Left ventricle myocardium inferior (tissue), 1 donor: ENCODE measurements at regions not wholly inside any gene's neighbourhood (a gene's known extent, or its start where the extent isn't known, plus 50 kb on each side); places are given as distances from the start of the nearest gene placed in this dataset.

ENCODE experiments used
- DNase-seq: peaks from one replicate; pipeline ENCODE4 v3.0.0-alpha.2; 2020
- H3K27ac ChIP-seq: fragments of 200-600 bp; replicated peaks from 2 replicates; pipeline ENCODE4 v1.8.0; 2021
- H3K27me3 ChIP-seq: fragments of 200-600 bp; 2 replicates; pipeline ENCODE4 v1.8.0; 2021; ENCODE audit warnings: low read depth
- H3K36me3 ChIP-seq: fragments of 200-600 bp; 2 replicates; pipeline ENCODE4 v1.8.0; 2021
- H3K4me1 ChIP-seq: fragments of 200-600 bp; 2 replicates; pipeline ENCODE4 v1.8.0; 2021
- H3K4me3 ChIP-seq: fragments of 200-600 bp; 2 replicates; pipeline ENCODE4 v1.8.0; 2021; ENCODE audit warnings: mild to moderate bottlenecking, moderate library complexity
- H3K9me3 ChIP-seq: fragments of 200-600 bp; replicated peaks from 2 replicates; pipeline ENCODE4 v1.8.0; 2021
- intact Hi-C: fragments of 100-400 bp; cut with micrococcal nuclease; formaldehyde crosslinking; loops from one replicate; pipeline ENCODE4 v1.11.0; 2022
- TF ChIP-seq, protein P1 (sequence below): fragments of 200-600 bp; IDR thresholded peaks from 2 replicates; pipeline ENCODE4 v1.8.0; 2021; ENCODE audit warnings: antibody characterized with exemption, mild to moderate bottlenecking, borderline replicate concordance
- donor health status: DM: no; HTN: yes; CAD: no; lungs with severe emphysema.

DNA sequence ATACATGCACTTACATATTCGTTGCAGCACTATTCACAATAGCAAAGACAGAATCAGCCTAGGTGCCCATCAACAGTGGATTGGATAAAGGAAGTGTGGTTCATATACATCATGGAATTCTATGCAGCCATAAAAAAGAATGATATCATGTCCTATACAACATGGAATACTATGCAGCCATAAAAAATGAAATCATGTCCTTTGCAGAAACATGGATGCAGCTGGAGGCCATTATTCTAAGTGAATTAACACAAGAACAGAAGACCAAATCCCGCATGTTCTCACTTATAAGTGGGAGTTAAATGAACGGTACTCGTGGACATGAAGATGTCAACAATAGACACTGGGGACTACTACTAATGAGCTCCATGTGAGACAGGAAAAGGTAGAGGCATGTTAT lies 288.1 kb upstream of the TFPI start:
- no peaks in the 10 kb centered on the region for H3K36me3 ChIP-seq
- H3K4me1 ChIP-seq, result no peaks in the 10 kb centered on the region
- no peak overlapping the region for H3K27ac ChIP-seq
- TF ChIP-seq, protein P1, sequence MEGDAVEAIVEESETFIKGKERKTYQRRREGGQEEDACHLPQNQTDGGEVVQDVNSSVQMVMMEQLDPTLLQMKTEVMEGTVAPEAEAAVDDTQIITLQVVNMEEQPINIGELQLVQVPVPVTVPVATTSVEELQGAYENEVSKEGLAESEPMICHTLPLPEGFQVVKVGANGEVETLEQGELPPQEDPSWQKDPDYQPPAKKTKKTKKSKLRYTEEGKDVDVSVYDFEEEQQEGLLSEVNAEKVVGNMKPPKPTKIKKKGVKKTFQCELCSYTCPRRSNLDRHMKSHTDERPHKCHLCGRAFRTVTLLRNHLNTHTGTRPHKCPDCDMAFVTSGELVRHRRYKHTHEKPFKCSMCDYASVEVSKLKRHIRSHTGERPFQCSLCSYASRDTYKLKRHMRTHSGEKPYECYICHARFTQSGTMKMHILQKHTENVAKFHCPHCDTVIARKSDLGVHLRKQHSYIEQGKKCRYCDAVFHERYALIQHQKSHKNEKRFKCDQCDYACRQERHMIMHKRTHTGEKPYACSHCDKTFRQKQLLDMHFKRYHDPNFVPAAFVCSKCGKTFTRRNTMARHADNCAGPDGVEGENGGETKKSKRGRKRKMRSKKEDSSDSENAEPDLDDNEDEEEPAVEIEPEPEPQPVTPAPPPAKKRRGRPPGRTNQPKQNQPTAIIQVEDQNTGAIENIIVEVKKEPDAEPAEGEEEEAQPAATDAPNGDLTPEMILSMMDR, result no peak
- no peaks in the 10 kb centered on the region for H3K9me3 ChIP-seq
- intact Hi-C loops, result loop anchor here (10.0 kb wide), 1 partner anchor 338 kb away; no protein-coding TSS in a partner anchor
- H3K27me3 ChIP-seq, result no peaks in the 10 kb centered on the region
- H3K4me3 ChIP-seq, result no peak overlapping the region
- DNase-seq, result no peak

DNA sequence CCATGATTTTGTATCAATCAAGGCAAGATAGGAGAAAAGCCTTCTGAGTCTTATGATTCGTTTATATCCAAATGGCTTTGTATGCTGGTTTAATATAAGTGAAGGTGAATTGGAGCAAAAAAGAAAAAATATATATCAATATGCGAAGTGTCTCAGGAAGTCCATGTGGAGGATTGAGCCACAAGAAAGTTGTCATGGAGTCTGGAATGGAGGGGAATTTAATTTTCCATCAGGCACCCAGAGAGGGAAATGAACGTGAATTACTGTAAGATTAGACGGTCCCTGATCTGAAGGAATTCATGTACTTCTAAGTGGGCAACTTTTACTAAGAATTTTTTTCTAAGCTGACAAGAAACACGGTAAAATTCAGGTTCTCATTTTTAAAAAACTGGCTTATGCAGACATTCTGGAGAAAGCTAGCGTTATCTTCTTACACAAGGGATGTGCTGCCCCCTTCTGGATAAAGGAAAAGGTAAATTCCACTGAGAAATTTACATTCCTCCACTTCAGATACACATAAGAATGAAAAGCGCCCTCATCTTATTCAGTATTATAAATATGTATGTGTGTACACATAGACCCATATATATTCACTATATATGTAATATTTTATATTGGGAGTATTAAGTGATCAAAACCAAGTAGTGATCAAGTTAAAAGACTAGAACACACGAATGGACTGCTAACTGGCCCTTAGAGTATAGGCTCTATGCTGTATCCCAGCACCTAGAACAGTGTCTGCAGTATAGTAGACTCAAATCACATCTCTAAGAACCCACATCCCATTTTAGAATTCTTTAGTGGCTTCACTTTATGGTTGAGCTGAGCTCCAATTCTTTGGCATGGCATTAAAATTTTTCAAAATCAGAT lies 289.0 kb upstream of the TFPI start:
- no peak for DNase-seq

DNA sequence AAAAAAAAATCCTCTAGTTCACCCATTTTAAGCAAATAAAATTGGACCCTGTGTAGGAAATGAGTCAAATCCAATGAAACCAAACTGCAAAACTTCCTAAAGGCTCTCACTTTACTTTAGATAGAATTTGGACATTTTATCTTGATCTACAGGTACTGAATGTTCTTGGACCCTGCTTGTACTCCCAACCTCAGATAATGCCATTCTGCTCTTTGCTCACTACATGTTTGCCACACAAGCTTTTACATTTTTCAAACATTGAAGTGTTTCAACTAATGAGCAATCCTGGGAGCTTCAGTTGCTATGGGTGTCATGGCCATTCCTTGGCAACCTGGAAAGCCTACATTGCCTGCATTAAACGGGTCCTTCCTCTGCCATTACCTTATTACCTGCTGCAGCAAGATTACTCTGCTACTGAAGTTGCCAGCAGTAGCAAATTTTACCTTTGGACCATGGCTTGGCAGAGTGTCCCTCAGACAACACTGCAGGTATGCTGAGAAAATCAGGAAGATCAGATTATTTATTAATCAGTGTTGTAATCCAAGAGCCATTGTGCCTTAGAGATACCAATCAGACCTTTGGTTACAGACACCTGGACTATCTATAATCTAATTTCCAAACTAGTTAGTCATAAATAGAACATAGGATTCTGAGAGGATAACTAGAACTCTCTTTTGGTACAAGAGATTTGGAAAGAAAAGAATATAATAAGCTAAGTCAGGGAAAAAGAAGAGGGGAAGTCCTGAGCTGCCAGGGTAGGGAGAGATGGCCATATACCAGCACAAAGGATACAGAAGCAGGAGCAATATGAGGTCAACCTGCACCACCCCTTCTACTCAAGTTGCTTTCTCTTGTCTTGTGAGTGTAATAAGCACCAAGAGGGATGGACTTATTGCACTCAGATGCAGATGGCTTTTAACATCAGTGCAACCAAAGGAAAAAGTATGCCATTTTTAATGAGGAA lies 293.3 kb upstream of the TFPI start:
- TF ChIP-seq, protein P1, result no peak
- DNase-seq, result no peak
- Histone ChIP-seq H3K27me3 (no peaks in the 10 kb centered on the region), H3K27ac (no peak overlapping the region), H3K36me3 (no peaks in the 10 kb centered on the region), H3K9me3 (no peaks in the 10 kb centered on the region), H3K4me1 (no peaks in the 10 kb centered on the region), H3K4me3 (no peak overlapping the region)
- intact Hi-C loops, result loop anchor here (10.0 kb wide), 1 partner anchor 343 kb away; no protein-coding TSS in a partner anchor

More for the DNA sequence above, 289.0 kb upstream of the TFPI start:
- intact Hi-C loops, result loop anchor here (10.0 kb wide), 1 partner anchor 338 kb away; no protein-coding TSS in a partner anchor
- no peaks in the 10 kb centered on the region for H3K36me3 ChIP-seq
- TF ChIP-seq, protein P1, result peak; percentile 60
- H3K4me1 ChIP-seq, result no peaks in the 10 kb centered on the region
- H3K9me3 ChIP-seq, result no peaks in the 10 kb centered on the region
- H3K4me3 ChIP-seq, result no peak overlapping the region
- no peak overlapping the region for H3K27ac ChIP-seq
- no peaks in the 10 kb centered on the region for H3K27me3 ChIP-seq

DNA sequence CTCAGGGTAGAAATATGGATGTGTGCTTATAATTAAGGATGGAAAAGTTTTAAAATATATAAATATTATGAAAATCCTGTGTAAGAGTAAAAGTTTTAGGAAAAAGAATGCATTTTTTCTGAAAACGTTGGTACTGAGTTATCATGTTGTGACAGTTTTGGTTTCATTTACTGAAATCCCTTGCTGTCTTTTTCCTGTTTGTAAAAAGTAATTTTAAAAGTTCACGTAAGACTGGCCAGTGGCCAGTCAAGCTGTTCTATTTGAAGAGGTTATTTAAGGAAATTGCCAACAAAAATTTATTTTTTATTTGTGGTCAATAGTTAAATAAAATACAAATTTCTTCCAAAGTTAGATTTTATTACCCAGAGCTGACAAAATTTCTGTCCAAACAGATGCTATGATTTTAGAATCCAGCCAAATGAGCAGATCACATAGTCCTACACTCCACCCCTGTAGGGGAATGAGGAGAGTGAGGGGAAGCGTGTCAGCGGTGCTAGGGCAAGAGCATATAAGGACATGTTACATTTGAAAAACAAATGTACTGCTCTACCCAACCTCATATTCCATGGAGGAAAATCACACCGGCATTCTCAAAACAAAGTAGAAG lies 297.8 kb upstream of the TFPI start:
- Histone ChIP-seq H3K4me3 (peak overlapping the region; percentile 39), H3K27me3 (no peaks in the 10 kb centered on the region), H3K27ac (peak overlapping the region; percentile 32), H3K36me3 (no peaks in the 10 kb centered on the region), H3K9me3 (no peaks in the 10 kb centered on the region), H3K4me1 (no peaks in the 10 kb centered on the region)
- no peak for DNase-seq
- TF ChIP-seq, protein P1, result no peak
- intact Hi-C loops, result no loop called here

DNA sequence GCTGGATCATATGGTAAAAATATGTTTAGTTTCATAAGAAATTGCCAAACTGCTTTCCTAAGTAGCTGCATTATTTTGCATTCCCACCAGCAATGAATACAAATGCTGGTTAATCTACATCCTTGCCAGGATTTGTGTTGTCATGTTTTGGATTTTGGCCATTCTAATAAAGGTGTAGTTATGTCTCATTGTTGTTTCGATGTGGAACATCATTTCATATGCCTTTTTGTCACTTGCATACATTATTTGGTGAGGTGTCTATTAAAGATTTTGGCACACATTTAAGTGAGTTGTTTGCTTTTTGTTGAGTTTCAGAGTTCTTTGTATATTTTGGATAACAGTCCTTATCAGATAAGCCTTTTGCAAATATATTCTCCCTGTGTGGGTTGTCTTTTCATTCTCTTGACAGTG lies 299.2 kb upstream of the TFPI start:
- no peak overlapping the region for H3K4me3 ChIP-seq
- DNase-seq, result no peak
- H3K9me3 ChIP-seq, result no peaks in the 10 kb centered on the region
- no peak overlapping the region for H3K27ac ChIP-seq
- H3K36me3 ChIP-seq, result no peaks in the 10 kb centered on the region
- TF ChIP-seq, protein P1, result no peak
- intact Hi-C loops, result no loop called here
- no peaks in the 10 kb centered on the region for H3K4me1 ChIP-seq
- H3K27me3 ChIP-seq, result no peaks in the 10 kb centered on the region
